AG08396 (cell line): ENCODE measurements at regions not wholly inside any gene's neighbourhood (a gene's known extent, or its start where the extent isn't known, plus 50 kb on each side); places are given as distances from the start of the nearest gene placed in this dataset.
"Not testable (repeated sequence)": the region's sequence is repeated elsewhere in the genome, so short reads cannot be mapped to it uniquely, and the experiment has no call there.

Source experiments
- DNase-seq: peaks from one replicate; pipeline ENCODE4 v3.0.0; 2012; ENCODE audit warnings: low spot score, mixed read lengths

DNA sequence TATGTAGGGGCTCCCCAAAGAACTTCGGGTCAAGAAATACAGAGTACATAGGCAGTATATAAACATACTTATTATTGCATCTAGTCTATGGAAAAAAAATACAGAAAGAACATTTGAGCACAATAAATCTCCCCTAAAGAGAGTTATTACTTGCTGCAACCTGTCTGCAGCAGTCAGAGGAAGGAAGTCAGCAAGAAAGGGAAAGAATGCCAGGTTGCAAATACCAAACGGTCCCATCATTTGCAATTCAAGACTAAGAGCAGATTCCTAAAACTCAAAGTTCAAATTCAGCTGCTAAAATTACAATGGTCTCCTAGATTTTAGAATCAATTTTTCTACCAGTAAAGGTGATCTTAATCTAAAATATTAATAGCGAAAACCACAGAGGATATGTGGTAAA lies 236.2 kb upstream of the NUDT6 start:
- no peak for DNase-seq

DNA sequence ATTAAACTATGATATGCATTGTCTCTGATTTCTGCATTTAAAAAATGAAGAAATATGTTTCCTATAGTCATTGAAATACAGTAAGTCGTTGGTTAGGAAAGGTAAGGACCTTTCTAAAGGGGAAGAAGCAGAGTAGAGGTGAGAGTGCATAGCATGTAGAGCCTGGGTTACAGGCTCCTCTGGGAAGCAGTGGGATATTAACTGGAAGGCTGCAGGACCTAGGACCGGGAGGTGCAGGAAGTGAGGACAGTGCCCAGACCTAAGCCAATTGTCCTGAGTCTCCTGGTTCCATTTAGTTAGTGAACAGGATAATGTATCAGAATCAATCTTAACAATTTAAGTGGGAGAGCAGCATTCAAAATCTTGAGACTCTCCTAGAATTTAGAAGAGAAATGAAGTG lies 237.1 kb upstream of the NUDT6 start:
- DNase-seq: no peak

DNA sequence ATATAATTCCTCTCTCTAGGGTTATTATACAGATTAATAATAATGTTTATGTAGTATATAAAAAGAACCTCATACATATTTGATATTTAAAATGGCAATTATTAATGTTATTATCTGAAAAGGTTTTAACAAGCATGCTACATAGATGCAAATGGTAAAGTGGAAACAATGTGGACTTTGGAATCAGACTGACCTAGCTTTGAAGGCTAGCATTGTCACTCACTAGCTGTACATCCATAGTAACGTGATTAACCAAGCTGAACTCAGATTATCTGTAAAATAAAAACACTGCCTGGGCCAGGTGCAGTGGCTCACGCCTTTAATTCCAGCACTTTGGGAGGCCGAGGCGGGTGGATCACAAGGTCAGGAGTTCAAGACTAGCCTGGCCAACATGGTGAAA lies 233.7 kb upstream of the SPRY1 start:
- no peak for DNase-seq

DNA sequence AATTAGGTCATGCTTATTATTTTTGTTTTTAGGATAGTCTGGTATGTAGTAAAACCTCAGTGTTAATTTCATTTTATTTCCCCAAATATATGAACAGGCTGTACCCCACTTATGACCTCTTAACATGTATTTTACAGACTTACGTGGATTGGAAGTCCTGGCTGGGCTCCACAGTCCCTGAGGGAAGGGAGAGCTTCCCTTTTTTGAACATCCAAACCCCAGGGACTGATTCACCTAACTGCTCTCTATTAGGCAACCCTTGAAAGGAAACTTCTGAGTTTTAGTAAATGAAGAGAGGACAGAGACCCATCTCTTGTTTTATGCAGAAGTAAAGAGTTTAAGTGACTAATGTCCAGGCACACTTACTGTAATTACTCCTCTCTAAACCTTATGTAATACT lies 233.1 kb upstream of the SPRY1 start:
- no peak for DNase-seq

DNA sequence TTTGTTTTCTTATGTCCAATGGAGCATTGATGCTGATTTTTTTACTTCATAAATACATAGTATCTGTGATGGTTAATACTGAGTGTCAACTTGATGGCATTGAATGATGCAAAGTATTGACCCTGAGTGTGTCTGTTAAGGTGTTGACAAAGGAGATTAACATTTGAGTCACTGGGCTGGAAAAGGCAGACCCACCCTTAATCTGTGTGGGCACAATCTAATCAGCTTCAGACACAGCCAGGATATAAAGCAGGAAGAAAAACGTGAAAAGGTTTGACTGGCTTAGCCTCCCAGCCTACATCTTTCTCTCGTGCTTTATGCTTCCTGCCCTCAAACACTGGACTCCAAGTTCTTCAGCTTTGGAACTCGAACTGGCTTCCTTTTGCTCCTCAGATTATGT lies 230.6 kb upstream of the SPRY1 start:
- no peak for DNase-seq

DNA sequence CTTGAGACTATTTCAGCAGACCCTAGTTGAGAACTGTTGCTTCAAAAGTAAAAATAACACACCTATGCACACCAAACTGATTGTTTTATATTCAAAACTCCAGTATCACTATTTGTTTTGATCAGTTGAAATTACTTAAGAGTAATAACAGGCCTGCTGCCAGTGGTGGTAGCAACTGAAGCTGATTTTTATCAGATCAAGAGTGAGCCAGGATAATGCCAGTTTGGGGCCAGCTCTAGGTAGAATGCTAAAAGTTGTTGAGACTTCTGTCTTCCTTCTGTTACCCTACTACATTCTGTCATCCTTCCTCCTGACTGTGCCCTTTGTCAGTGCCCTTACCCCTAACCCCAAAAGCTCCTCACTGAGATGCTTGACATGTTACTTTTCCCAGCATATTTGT lies 228.7 kb upstream of the SPRY1 start:
- DNase-seq: no peak

DNA sequence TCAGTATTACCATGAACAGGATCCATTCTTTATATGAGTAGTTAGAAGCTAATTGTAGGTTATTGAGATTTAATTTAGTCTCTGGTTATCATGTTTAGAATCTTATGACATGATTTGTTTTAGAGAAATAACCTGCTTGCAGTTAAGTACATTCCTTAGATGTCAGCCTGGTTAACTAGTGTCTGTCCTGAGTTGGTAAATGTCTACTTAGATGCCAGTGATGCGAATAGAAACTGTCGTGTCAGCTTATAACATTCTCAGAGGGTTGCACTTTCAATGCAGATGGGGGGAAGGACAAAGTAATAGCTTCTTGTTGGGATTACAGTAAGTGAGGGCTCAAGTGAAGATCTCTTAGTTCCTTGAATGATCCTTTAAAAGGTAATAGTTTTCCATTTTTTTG lies 227.8 kb upstream of the SPRY1 start:
- DNase-seq: no peak

DNA sequence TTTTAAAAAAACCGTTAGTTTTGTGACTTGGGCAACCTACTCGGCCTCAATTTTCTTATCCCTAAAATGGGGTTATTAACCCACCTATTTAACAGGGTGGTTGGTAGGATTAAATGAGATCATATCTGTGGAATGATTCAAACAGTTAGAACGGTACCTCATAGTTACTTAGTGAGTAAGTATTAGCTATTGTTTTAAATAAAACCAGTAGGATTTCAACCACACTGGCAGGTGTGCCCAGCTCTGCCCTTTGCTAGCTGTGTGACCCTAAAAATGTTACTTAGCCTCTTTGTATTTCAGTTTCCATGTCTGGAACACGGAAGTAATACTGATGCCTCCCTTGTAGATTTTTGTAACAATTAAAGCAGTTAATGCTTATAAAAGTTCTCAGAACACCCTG lies 225.8 kb upstream of the SPRY1 start:
- DNase-seq: no peak

DNA sequence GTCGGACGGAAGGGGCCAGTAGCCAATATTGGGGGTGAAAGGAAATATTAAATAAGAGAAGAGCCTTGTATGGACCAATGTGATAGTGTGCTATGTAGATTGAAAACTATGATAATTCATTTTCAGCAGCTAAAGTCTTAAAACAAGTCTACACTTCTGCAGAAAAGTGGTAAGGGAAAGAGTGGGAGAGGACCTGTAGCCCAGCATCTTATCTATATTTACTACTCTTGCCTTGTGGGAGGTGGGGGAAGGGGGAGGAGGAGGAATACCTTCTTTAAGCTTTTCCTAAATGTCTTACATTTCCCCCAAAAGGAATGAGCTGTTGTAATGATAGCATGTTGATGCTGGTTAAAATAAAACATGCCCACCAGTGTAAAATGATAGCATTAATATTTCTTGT lies 220.0 kb upstream of the SPRY1 start:
- no peak for DNase-seq

DNA sequence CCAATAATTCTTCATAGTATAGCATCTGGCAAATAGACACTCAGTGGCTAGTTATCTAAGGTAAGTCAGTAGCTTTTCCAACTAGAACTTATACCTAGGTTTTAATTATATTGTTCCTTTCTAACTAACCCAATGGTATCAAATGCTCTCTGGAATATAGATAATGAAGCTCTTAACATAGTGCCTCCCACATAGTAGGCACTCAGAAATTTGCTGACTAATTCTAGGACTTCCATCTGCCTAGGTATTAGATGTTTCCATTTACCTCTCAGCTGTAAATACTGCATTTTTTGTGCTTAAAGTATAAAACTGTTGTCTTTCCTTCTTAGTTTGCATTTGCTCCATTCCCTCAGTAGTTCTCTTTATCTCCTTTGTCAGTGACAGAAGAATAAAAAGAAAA lies 214.3 kb upstream of the SPRY1 start:
- no peak for DNase-seq

DNA sequence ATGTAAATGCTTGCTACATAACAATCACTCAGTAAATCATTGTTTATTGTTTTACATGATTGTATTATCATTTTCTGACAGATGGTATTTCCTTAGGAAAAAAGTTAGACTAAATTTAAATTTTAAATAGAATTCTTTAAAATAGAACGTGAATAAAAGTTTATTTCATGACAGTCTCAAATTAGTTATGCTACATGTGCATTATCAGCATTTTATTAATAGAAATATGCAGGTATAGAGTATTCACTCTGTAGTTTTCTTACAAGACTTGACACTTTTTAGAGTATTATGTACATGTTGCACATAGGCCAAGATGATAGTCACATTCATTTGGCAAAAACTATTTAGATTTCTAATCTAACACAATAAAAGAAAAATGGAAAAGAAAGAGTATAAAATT lies 213.3 kb upstream of the SPRY1 start:
- DNase-seq: no peak

DNA sequence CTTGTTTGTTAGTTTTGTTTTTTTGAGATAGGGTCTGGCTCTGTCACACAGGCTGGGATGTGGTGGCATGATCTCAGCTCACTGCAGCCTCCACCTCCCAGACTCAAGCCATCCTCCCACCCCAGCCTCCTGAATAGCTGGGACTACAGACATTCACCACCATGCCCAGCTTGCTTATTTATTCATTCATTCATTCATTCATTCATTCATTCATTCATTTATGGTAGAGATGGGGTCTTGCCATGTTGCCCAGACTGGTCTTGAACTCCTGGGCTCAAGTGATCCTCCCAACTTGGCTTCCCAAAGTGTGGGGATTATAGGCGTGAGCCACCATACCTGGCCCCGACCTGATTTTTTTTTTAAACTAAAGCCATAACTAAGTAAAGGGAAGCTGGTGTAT lies 212.8 kb upstream of the SPRY1 start:
- DNase-seq: not testable (repeated sequence)

DNA sequence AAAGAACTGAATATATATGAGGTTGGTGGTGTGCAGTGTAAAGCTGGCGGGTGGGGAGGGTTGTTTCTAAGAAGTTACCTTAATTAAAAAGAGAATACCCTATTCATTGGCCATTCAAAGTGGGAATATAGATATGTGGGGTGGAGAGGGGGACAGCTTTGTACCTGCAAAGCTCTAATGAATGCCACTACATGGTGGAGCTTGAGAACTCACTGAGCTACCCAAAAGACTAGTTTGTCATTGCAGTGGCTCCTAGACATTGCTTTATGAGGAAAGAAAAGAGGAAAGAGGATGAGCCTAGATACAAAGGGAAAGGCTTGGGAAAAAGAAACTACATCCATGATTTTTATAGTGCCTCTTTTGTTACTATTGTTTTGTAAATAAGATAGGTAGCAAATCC lies 209.9 kb upstream of the SPRY1 start:
- no peak for DNase-seq

DNA sequence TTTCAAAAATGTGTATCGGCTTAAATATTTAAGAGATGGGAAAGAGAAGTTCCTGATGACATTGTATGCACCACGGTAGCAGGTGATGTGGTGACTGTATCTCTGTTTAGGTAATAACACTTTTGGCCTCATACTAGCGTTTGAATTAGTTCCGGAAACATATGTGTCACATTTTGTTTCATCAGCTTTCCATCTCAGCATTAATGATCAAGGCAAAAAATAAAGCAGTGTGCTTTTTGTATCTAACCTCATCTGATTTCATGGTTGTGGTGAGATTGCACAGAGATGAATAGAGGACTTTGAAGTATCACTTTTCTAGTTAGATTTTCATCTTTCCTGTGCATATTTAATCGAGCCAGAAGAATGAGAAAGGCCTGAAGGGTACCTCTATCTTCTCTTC lies 206.4 kb upstream of the SPRY1 start:
- no peak for DNase-seq

DNA sequence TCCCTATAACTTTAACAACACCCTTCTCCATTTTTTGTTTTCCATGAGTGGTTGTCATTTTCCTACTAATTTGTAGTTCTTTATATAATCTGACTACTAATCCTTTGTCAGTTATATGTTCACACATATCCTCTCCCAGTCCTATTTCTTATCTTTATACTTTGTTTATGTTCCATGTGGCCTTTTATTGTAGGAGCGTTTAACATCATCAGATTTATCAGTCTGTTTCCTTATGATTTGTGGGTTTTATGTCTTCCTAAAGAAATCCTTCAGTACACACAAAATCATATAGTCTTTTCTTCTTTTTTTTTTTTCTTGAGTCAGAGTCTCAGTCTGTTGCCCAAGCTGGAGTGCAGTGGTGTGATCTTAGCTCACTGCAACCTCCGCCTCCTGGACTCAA lies 204.9 kb upstream of the SPRY1 start:
- DNase-seq: no peak

DNA sequence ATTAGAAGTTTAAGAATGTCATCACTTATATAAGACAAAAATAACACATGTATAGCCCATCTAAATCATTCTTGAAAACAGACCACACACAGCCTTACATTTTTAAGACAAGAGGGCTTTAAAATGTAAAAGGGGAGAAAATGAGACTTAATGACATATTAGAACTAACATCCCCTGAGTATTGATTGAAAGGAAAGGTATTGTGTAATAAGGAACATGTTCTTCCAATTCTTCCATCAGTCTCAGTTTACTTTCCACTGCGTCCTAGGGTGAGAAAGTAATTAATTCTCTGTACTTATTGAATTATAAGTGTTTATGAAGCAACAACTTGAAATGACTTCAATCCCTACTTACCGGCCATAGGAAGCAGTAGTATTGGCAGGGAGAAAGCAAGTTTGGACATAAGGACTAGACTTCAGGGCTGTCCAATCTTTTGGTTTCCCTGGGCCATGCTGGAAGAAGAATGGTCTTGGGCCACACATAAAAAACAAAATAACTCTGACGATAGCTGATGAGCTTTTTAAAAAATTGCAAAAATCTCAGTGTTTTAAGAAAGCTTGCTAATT lies 202.7 kb upstream of the SPRY1 start:
- no peak for DNase-seq

DNA sequence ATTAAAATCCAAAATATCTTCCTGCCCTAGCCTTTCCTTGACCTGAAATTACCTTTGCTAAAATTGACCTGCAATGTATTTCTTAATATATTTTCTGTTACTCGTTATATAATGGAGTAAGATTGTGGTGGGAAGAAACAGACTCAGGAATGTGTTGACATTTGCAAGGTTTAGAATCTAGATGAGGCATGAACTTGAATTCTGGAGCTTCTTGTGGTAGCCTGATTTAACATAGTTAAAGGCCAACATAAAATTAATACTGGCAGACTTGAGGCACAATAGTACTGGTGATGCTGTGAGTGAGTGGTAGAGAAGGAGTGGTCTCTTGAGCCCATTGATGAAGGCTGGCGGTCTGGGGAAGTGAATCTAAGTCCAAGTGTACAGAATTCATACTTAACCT lies 197.9 kb upstream of the SPRY1 start:
- no peak for DNase-seq

DNA sequence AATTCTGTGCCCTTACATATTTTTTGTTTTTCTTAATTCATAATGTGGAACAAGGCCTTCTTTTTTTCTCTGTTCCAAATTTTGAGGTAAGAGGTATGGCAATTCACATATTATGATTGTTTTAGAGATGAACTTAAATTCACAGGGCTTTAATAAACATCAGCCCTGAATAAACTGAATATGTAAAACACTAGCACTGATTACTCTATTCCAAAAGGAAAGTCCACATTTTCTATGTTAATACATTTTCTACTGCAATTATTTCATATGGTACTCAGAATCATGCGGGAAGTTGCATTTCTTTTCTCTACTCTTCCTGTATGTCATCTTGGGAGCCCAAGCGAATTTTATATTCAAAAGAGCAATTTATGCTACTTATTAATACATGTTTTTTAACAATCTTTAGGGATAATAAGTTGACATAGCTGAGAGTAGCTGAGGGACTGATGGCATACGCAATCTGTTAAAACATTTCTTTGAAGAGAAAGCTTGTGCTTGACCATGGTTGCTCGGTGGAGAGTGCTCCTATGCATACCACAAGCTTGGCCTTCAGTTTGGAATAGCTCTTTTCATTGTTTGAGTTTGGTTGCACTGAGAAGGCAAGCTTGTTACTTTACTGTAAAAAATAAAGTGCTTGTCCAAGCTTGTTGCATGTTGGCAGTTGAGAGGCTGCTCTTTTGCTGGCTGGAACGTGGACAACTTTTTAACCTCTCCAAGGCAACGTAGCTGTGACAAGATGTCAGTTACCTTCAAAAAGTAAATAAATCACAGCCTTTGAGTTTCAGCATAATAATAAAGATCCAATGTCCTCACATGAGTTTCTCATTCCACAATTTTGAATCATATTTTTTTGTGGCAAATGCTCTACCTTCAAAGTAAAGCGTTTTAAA lies 196.3 kb upstream of the SPRY1 start:
- DNase-seq: no peak

DNA sequence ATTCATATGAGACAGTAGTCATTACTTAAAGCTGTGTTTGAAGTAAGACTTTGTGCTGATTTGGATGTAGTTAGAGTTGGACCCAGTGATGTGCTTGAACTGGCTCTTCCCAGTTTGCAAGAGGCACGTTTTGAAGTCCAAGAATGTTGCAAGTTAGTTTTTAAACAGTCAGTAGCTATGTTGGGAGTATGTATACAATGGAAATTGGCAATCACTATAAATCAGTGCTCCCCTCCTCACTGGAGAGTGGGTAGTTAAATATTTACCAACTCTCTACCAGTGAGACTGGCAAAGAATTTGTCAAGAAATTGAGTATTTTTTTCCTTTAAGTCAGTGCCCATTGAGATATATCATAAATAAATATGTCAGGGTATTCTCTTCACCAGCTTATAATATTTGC lies 191.9 kb upstream of the SPRY1 start:
- no peak for DNase-seq

DNA sequence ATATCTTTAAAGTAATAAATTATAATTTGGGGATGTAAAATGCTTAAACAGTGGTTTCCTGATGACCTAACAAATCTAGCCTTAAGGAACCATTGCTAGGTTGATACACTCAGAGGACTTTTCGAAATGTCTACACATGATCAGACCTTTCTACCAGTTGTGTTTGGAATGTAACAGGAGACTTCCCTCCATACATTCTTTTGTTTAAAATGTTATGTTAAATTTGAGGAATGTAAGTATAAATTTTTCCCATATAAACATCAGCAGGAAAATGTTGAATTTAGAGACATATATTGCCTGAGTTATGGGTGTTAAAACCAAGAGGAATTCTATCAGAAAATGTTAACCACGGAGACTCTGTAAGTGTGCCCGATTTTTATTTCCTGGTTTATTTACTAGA lies 190.6 kb upstream of the SPRY1 start:
- DNase-seq: no peak

DNA sequence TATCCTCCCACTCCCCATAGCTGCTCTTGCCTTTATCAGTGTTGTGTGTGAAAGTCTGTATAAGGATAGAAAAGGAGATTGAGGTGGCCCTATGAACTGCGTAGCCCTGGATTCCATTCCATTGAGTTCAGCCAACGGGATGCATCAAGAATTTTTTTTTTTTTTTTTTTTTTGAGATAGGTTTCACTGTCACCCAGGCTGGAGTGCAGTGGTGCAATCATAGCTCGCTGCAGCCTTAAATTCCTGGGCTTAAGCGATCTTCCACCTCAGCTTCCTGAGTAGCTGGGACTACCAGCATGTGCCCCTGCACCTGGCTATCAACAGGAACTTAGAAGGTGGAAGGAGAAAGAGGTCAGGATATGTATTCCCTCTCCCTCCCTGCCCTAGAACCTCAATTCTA lies 187.2 kb upstream of the SPRY1 start:
- DNase-seq: no peak

DNA sequence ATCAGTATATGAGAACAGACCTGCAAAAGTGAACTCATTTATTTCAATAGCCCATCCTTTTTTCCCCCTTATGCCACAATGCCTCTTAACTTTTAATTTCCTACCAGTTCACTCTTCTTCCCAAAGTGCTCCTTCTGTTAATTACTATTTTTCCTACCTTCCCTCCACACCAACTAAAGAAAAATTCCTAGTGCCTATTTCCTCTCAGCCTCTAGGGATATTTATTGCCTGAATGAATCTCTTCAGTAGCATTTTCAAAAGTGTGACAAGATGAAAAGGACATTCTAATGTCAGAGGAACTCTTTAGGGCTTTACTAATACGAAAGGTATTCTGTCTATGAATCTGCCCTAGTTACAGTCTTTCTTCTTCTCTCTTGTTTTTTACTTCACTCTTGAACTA lies 181.1 kb upstream of the SPRY1 start:
- no peak for DNase-seq

DNA sequence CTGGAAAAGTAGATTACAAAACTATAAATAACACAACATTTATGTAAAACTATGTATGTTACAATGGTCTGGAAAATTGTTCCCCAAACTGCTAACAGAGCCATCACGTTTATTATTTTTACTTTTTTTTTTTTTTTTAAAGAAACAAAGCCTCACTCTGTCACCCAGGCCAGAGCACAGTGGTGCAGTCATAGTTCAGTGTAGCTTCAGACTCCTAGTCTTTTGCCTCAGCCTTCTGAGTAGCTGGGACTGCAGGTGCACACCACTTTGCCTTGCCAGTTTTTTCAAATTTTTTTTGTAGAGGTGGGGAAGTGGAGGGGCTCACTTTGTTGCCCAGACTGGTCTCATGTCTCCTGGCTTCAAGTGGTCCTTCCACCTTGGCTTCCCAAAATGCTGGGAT lies 180.1 kb upstream of the SPRY1 start:
- DNase-seq: no peak

DNA sequence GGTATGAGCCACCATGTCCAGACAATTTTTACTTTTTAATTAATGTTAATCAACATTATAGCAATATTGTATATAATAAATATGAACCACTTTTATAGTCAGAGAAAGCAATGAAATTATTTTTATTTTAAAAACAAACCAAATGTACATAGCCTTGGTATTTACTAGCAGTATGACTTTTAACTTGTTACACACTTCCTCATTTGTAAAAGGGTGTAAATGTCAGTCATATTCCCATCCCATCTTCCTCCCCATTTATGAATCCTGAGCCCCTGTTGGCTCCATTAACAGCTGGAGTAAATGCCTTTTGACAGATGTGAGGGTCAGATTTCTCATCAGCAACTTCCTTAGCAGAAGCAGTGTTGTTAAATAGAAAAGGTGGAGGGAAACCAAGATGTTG lies 179.6 kb upstream of the SPRY1 start:
- no peak for DNase-seq
